ENCODE measurements at regions not wholly inside any gene's neighbourhood (a gene's known extent, or its start where the extent isn't known, plus 50 kb on each side); places are given as distances from the start of the nearest gene placed in this dataset.
"Not testable (repeated sequence)": the region's sequence is repeated elsewhere in the genome, so short reads cannot be mapped to it uniquely, and the experiment has no call there.

DNA sequence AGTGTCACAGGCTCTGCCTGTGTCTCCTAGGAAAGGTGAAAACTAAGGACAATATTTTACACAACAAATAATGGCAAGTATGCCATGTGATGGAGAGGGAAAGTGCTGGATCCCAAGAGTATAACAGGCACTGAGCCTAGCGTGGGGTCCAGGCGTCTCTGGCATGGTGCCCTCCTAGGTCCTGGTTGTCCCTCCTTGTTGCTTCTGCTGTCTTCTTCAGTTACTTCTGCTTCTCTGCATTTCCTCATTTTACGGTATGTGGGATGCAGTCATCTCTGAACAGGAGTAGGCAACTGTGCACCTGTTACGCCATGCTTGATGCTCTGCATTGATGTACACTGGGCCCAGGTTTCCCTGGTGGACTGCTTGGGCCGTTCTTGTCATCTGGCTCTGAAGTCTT lies 1480.8 kb downstream of the FOXD4L5 start:
- DNase-seq, result not testable (repeated sequence)

GRCh38 chr9:63794081-63794685 lies 1490.8 kb downstream of the FOXD4L5 start:
- DNase-seq, result not testable (repeated sequence)

DNA sequence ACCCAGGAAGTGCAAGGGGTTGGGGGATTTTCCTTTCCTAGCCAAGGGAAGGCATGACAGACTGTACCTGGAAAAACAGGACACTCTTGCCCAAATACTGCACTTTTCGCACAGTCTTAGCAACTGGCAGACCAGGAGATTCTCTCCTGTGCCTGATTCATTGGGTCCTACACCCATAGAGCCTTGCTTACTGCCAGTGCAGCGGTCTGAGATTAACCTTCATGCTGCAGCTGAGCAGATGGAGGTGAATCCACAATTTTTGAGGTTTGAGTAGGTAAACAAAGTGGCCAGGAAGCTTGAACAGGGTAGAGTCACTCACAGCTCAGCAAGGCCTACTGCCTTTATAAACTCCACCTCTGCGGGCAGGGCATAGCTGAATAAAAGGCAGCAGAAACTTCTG lies 1497.6 kb downstream of the FOXD4L5 start:
- not testable (repeated sequence) for DNase-seq

DNA sequence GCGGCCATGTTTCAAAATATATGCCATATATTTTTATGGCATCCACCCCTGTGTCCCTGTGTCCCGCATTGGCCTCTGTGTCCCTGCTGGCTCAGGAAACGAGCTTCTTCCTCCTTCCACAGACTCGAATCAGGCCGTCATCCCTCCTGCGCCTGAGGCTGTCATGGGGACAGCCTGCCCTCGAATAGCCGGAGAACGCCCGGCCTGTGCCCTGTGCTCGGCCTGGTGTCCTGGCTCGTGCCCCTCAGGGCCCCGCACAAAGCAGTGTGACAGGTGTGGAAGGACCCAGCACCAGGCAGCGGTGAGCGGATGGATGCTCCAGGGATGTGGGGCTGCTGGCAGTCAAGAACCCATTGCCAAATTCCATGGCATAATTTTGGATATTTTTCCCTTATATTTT lies 1500.0 kb downstream of the FOXD4L5 start:
- DNase-seq, result not testable (repeated sequence)

GRCh38 chr9:63784421-63784820 lies 1500.6 kb downstream of the FOXD4L5 start:
- not testable (repeated sequence) for DNase-seq

- DNase-seq, result not testable (repeated sequence)
Observed at GRCh38 chr9:63781817-63782439, 1503.1 kb downstream of the FOXD4L5 start.

GRCh38 chr9:63781390-63781789 lies 1503.6 kb downstream of the FOXD4L5 start:
- DNase-seq, result not testable (repeated sequence)

GRCh38 chr9:63776220-63776619 lies 1508.8 kb downstream of the FOXD4L5 start:
- not testable (repeated sequence) for DNase-seq

DNA sequence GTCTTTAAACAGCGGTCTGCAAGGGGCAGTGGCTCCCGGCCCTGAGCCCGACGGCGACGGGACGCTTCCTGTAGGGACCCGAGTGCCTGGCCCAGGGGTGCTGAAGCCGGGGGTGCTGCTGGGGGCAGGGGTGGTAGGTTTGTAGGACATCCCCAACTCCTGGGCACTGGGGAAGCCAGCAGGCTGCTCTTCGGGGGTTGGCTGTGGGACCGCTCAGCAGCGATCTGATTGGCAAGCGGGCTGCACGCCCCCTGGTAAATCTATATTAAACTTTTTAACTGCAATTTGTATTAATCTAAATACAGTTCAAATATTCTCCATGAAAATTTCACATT lies 1510.0 kb downstream of the FOXD4L5 start:
- DNase-seq, result not testable (repeated sequence)

GRCh38 chr9:63774369-63775091 lies 1510.5 kb downstream of the FOXD4L5 start:
- not testable (repeated sequence) for DNase-seq

- not testable (repeated sequence) for DNase-seq
Observed at GRCh38 chr9:63762230-63762629, 1522.8 kb downstream of the FOXD4L5 start.

DNA sequence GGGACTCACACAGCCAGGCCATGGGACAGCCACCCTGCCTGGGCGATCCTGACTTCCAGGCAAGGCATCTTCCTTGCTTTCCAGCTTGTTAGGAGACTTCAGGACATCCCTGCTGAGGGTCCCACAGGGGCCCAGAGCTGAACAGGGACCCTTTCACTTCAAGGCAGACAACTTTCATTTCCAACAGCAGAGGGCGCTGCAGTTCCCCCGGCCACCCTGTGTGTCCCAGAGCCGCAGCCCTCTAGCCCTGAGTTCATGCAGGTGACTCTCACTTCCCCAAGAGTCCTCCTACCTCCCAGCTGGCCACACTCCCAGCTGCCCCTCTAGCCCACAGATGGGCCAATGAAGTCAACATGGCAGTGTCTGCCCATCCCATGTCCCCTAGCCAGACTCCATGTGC lies 1556.0 kb downstream of the FOXD4L5 start:
- DNase-seq, result peak in 1 of 2 experiments; percentile 7

DNA sequence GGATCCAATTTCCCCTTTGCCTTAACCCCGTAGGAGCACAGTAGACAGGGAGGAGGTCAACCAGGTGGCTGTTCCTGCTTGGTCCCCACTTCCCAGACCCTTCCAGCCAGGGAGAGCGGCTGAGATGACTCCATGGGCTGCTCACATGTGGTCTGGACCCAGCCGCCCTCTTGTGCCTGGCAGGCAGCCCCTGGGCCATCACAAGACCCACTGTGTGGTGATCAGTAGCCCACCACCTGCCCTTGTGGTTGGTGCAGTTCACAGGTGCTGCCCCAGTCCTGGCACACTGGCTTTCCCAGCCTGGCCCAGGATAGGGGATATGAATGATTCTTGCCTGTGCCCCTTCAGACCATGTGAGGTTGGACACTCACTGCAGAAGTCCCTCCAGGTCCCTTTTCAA lies 1556.7 kb downstream of the FOXD4L5 start:
- DNase-seq, result no peak

DNA sequence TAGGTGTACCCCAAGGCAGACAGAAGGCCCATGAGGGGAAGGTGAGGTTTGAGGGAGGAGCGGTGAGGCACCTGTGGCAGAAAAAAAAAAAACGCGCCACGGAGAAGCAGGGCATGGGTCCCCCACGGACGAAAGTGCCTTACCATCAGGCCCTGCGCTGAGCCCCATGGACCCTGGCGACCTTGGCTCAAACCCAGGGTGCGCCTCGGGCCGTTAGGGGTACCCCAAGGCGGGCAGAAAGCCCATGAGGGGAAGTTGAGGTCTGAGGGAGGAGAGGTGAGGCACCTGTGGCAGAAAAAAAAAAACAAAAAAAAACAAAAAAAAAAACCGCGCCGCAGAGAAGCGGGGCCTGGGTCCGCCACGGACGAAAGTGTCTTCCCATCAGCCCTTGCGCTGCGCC lies 1576.7 kb downstream of the FOXD4L5 start:
- DNase-seq, result not testable (repeated sequence)

GRCh38 chr9:63704456-63704855 lies 1580.6 kb downstream of the FOXD4L5 start:
- peak; percentile 20 to 44 for DNase-seq

GRCh38 chr9:63703670-63704069 lies 1581.3 kb downstream of the FOXD4L5 start:
- peak; percentile 48 to 51 for DNase-seq

DNA sequence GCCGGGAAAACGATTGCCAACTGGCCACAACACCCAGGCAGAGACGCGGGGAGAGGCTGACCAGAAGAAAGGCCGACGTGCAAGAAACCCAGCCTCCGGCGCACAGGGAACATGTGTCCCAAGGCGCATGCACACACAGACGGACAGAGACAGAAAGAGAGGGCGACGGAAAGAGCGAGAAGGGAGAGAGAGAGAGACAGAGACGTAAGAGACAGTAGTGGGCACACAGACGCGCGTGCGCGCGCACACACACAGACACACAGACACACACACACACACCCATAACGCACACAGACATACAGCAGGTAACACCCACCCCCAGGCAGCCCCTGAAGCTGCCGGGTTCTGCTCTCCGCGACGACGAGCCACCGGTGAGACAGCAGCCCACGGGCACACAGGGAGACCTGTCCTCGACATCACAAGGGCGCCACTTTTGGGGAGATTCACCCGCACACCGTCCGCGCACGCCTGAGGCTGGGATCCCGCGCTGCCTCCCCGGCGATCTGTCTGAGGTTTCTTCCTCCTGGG lies 1581.8 kb downstream of the FOXD4L5 start:
- not testable (repeated sequence) for DNase-seq

Data from NCI-H1930 (cell line).